A549 (cell line): ENCODE measurements at regions not wholly inside any gene's neighbourhood (a gene's known extent, or its start where the extent isn't known, plus 50 kb on each side); places are given as distances from the start of the nearest gene placed in this dataset.
"Not testable (repeated sequence)": the region's sequence is repeated elsewhere in the genome, so short reads cannot be mapped to it uniquely, and the experiment has no call there.

ENCODE experiments used
- ATAC-seq, 2 experiments: fragments of 200-7000 bp in 1 of 2; fragments of >200 bp in 1 of 2; cut with Nextera tagmentation in 1 of 2; cut with Tn5 transposase in 1 of 2; 3 replicates each; pipeline versions ENCODE4 v1.8.0 to v1.9.1; 2018 to 2020; ENCODE audit warnings: mild to moderate bottlenecking in 1 of 2, moderate library complexity in 1 of 2
- CTCF ChIA-PET: fragments of 300-600 bp; sonication (Branson Sonifier 250); formaldehyde crosslinking; extraction: SDS; loops from one replicate; lab custom pipeline; 2021; ENCODE audit warnings: antibody characterized with exemption, inconsistent platforms; lab: Yijun Ruan, JAX
- POLR2A ChIA-PET: fragments of 350-600 bp; formaldehyde crosslinking; extraction: SDS; loops from one replicate; lab custom pipeline; 2021; ENCODE audit warnings: antibody characterized with exemption, inconsistent platforms; lab: Yijun Ruan, JAX
- DNase-seq, 2 experiments: peaks; one replicate each; pipeline versions ENCODE4 v3.0.0 to v3.0.0-alpha.2; 2011 to 2016; ENCODE audit warnings: low read depth in 1 of 2, low spot score in 1 of 2
- FAIRE-seq: peaks from 2 replicates; lab custom pipeline; 2011; peaks lifted over from hg19 to GRCh38; lab: Jason Lieb, UNC
- H3K27ac ChIP-seq, 2 experiments: fragments of >200 bp; sonication (Bioruptor Twin); formaldehyde crosslinking; 3 replicates each; pipeline ENCODE4 v1.5.1; 2016 to 2017
- H3K4me1 ChIP-seq: fragments of >200 bp; sonication (Bioruptor Twin); formaldehyde crosslinking; 3 replicates; pipeline ENCODE4 v1.6.1; 2016
- H3K4me2 ChIP-seq: fragments of >200 bp; sonication (Bioruptor Twin); formaldehyde crosslinking; 3 replicates; pipeline ENCODE4 v1.6.1; 2016
- H3K4me3 ChIP-seq: fragments of >200 bp; sonication (Bioruptor Twin); formaldehyde crosslinking; 3 replicates; pipeline ENCODE4 v1.5.1; 2016
- H3K9me3 ChIP-seq: fragments of >200 bp; sonication (Bioruptor Twin); formaldehyde crosslinking; 3 replicates; pipeline ENCODE4 v1.6.1; 2016
- BHLHE40 ChIP-seq: IDR thresholded peaks from 2 replicates; pipeline ENCODE4 v1.6.1; 2012; ENCODE audit warnings: low read depth, low read length, inconsistent platforms
- CBX8 ChIP-seq: fragments of 200-600 bp; sonication (generic); IDR thresholded peaks from 2 replicates; pipeline ENCODE4 v1.6.1; 2016
- CHD4 ChIP-seq: fragments of 200-600 bp; sonication (generic); IDR thresholded peaks from 2 replicates; pipeline ENCODE4 v1.6.1; 2016; ENCODE audit warnings: antibody characterized with exemption, mild to moderate bottlenecking, borderline replicate concordance
- EHF ChIP-seq: fragments of 250-450 bp; sonication (Bioruptor Pico); IDR thresholded peaks from 2 replicates; pipeline ENCODE4 v1.5.0; 2020; ENCODE audit warnings: mild to moderate bottlenecking
- ESRRA ChIP-seq: fragments of 150-350 bp; IDR thresholded peaks from 2 replicates; pipeline ENCODE4 v1.6.1; 2014; ENCODE audit warnings: mild to moderate bottlenecking, low read length, borderline replicate concordance
- FOSB ChIP-seq: fragments of 250-450 bp; sonication (Bioruptor Pico); IDR thresholded peaks from 2 replicates; pipeline ENCODE4 v1.5.0; 2020; ENCODE audit warnings: mild to moderate bottlenecking, moderate library complexity
- FOSL2 ChIP-seq, 2 experiments: fragments of 450-650 bp in 1 of 2; fragments of >200 bp in 1 of 2; sonication (Bioruptor Twin) in 1 of 2; formaldehyde crosslinking; IDR thresholded peaks; 2 replicates each; pipeline versions ENCODE4 v1.5.0 to v1.6.1; 2016 to 2020; ENCODE audit warnings: mild to moderate bottlenecking in 1 of 2, moderate library complexity in 1 of 2
- HES2 ChIP-seq: fragments of >200 bp; sonication (Bioruptor Twin); formaldehyde crosslinking; IDR thresholded peaks from 2 replicates; pipeline ENCODE4 v1.6.1; 2016
- HOXB5 ChIP-seq: fragments of 250-450 bp; sonication (Bioruptor Pico); IDR thresholded peaks from 2 replicates; pipeline ENCODE4 v1.5.0; 2020; ENCODE audit warnings: mild to moderate bottlenecking, moderate library complexity
- JUN ChIP-seq, 2 experiments: fragments of >200 bp; sonication (Bioruptor Twin); formaldehyde crosslinking; IDR thresholded peaks; 2 replicates in 1 of 2; 3 replicates in 1 of 2; pipeline ENCODE4 v1.6.1; 2016 to 2017
- JUNB ChIP-seq: fragments of >200 bp; sonication (Bioruptor Twin); formaldehyde crosslinking; IDR thresholded peaks from 2 replicates; pipeline ENCODE4 v1.6.1; 2016
- KDM1A ChIP-seq: fragments of 200-600 bp; sonication (generic); IDR thresholded peaks from 2 replicates; pipeline ENCODE4 v1.6.1; 2016; ENCODE audit warnings: low read depth, mild to moderate bottlenecking
- MAX ChIP-seq: IDR thresholded peaks from 2 replicates; pipeline ENCODE4 v1.6.1; 2012
- NFE2L2 ChIP-seq: fragments of 150-350 bp; conservative IDR thresholded peaks from 2 replicates; pipeline ENCODE4 v1.6.1; 2014; ENCODE audit warnings: low read length
- POLR2AphosphoS2 ChIP-seq: conservative IDR thresholded peaks from 2 replicates; pipeline ENCODE4 v1.6.1; 2012; ENCODE audit warnings: low read length, improper control_type of control experiment, inconsistent platforms
- RCOR1 ChIP-seq: fragments of 150-350 bp; IDR thresholded peaks from 2 replicates; pipeline ENCODE4 v1.6.1; 2014; ENCODE audit warnings: antibody characterized with exemption, low read length, low read depth
- REST ChIP-seq: fragments of 200-600 bp; sonication (generic); IDR thresholded peaks from 2 replicates; pipeline ENCODE4 v1.6.1; 2016; ENCODE audit warnings: antibody characterized with exemption, mild to moderate bottlenecking, moderate library complexity
- RFX5 ChIP-seq: fragments of 450-650 bp; IDR thresholded peaks from 2 replicates; pipeline ENCODE4 v1.7.1; 2014; ENCODE audit warnings: antibody characterized with exemption, mild to moderate bottlenecking, moderate library complexity
- RNF2 ChIP-seq: fragments of 200-600 bp; sonication (generic); IDR thresholded peaks from 2 replicates; pipeline ENCODE4 v1.6.1; 2016; ENCODE audit warnings: low read depth, mild to moderate bottlenecking, antibody characterized with exemption, moderate library complexity, borderline replicate concordance
- SREBF2 ChIP-seq: fragments of 450-650 bp; IDR thresholded peaks from 2 replicates; pipeline ENCODE4 v1.6.1; 2014; ENCODE audit warnings: mild to moderate bottlenecking, moderate library complexity
- TP53 ChIP-seq: fragments of 250-450 bp; sonication (Bioruptor Pico); IDR thresholded peaks from 2 replicates; pipeline ENCODE4 v1.5.0; 2021; ENCODE audit warnings: mild to moderate bottlenecking, moderate library complexity
- USF2 ChIP-seq: fragments of 450-650 bp; IDR thresholded peaks from 2 replicates; pipeline ENCODE4 v1.6.1; 2014; ENCODE audit warnings: antibody characterized with exemption
- ZC3H11A ChIP-seq: fragments of 450-650 bp; IDR thresholded peaks from 2 replicates; pipeline ENCODE4 v1.6.1; 2014; ENCODE audit warnings: antibody characterized with exemption, mild to moderate bottlenecking
- ZSCAN20 ChIP-seq: fragments of 250-450 bp; sonication (Bioruptor Pico); IDR thresholded peaks from 2 replicates; pipeline ENCODE4 v1.8.0; 2022; ENCODE audit warnings: mild to moderate bottlenecking, moderate library complexity
- WGBS: methylation state at CpG from one replicate; pipeline ENCODE4 v1.1.6; 2017; ENCODE audit errors: missing lambda C conversion rate; 5-methylcytosine and 5-hydroxymethylcytosine counted together

GRCh38 chr2:188032306-188032705 is 259.4 kb upstream of the GULP1 start:
- FAIRE-seq (no peak), ATAC-seq (no peak)

GRCh38 chr2:188032786-188033185 is 258.9 kb upstream of the GULP1 start:
- no peak overlapping the region for H3K27ac ChIP-seq
- no peak overlapping the region for H3K4me3 ChIP-seq
- H3K4me2 ChIP-seq, result no peak overlapping the region
- DNase-seq (no peak), FAIRE-seq (no peak), ATAC-seq (no peak)
- no peaks in the 10 kb centered on the region for H3K9me3 ChIP-seq
- POLR2A ChIA-PET, result no interaction called here
- TF ChIP-seq RCOR1 (no peak), FOSL2 (IDR thresholded peaks at IDR 0.05) (no peak), FOSL2 (CRISPR knock-in tag; IDR thresholded peaks at IDR 0.05) (no peak), SREBF2 (no peak), BHLHE40 (no peak), JUNB (no peak), FOSB (CRISPR knock-in tag) (no peak), EHF (no peak), CBX8 (no peak), NFE2L2 (no peak), RNF2 (no peak), REST (no peak), POLR2AphosphoS2 (no peak), TP53 (CRISPR knock-in tag) (no peak), KDM1A (no peak), JUN (IDR thresholded peaks at IDR 0.05) (no peak), HOXB5 (CRISPR knock-in tag) (no peak), ZC3H11A (no peak), HES2 (no peak), CHD4 (no peak), ZSCAN20 (CRISPR knock-in tag) (no peak)
- CTCF ChIA-PET, result no interaction called here
- H3K4me1 ChIP-seq, result no peaks in the 10 kb centered on the region
- WGBS, result 35% methylated on average over 3 of the region's 3 CpGs

More at GRCh38 chr2:188032306-188032705, 259.4 kb upstream of the GULP1 start:
- H3K4me1 ChIP-seq, result no peaks in the 10 kb centered on the region
- H3K4me3 ChIP-seq, result no peak overlapping the region
- no peak overlapping the region for H3K27ac ChIP-seq
- no peak for DNase-seq
- TF ChIP-seq MAX (no peak), ESRRA (no peak), USF2 (no peak), FOSL2 (IDR thresholded peaks at IDR 0.05) (no peak), FOSL2 (CRISPR knock-in tag; IDR thresholded peaks at IDR 0.05) (no peak), RFX5 (no peak), RCOR1 (no peak)
- H3K9me3 ChIP-seq, result no peaks in the 10 kb centered on the region
- H3K4me2 ChIP-seq, result no peak overlapping the region
- ChIA-PET POLR2A (no interaction called here), CTCF (no interaction called here)
- WGBS, result 38% methylated on average over 3 of the region's 3 CpGs

GRCh38 chr2:188033240-188033639 is 258.4 kb upstream of the GULP1 start:
- POLR2A ChIA-PET, DNase-seq, CTCF ChIA-PET: not testable (repeated sequence)

GRCh38 chr2:188034102-188034501 is 257.6 kb upstream of the GULP1 start:
- ATAC-seq, POLR2A ChIA-PET, H3K4me3 ChIP-seq, H3K4me2 ChIP-seq, FAIRE-seq, CTCF ChIA-PET, H3K4me1 ChIP-seq, H3K27ac ChIP-seq, H3K9me3 ChIP-seq, DNase-seq: not testable (repeated sequence)
- WGBS, result 77% methylated on average over 10 of the region's 10 CpGs

More at GRCh38 chr2:188033240-188033639, 258.4 kb upstream of the GULP1 start:
- not testable (repeated sequence) for ATAC-seq, H3K27ac ChIP-seq, H3K9me3 ChIP-seq, H3K4me2 ChIP-seq, FAIRE-seq, H3K4me1 ChIP-seq, H3K4me3 ChIP-seq
- 72% methylated on average over 1 of the region's 1 CpG for WGBS

GRCh38 chr2:188035377-188035776 is 256.3 kb upstream of the GULP1 start:
- FAIRE-seq, H3K4me3 ChIP-seq, POLR2A ChIA-PET, CTCF ChIA-PET, H3K4me2 ChIP-seq, H3K27ac ChIP-seq, H3K9me3 ChIP-seq, ATAC-seq, DNase-seq, H3K4me1 ChIP-seq: not testable (repeated sequence)
- WGBS, result 79% methylated on average over 9 of the region's 9 CpGs
